ENCODE measurements at regions not wholly inside any gene's neighbourhood (a gene's known extent, or its start where the extent isn't known, plus 50 kb on each side); places are given as distances from the start of the nearest gene placed in this dataset.

DNA sequence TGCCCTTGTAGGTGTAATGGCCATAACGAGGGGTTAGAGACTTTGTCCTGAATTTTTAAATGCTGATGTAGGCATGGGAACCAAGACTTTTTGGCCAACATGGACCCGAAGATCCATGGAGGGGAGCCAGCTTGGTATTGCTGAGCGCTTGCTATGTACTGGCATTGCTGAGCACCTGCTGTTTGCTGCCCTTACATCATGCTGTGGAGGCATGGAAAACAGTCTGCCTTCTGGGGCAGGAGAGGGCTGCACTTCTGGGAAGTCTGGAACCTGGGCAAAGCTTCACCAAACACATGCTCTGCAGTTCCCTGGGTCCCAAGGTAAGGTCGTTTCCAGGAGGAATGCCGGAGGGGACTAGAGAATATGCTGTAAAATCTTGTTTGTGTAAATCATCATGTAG lies 86.3 kb upstream of the CNIH3 start:
- no peak overlapping the region for H3K27ac ChIP-seq (ENCODE audit: low read depth, low read length)
- intact Hi-C loops (cut with micrococcal nuclease) = no loop called here
- H3K4me3 Mint-ChIP-seq = no peak overlapping the region
- peaks cover 0 to 34% (median 0%) of the 10 kb centered on the region in 5 donors for H3K27me3 Mint-ChIP-seq
- ATAC-seq (no peak), DNase-seq (no peak)
- ChIA-PET POLR2A (interaction anchor here (0.6 kb wide), 1 partner anchor 293 kb away, joined by 3 read pairs; no protein-coding TSS in a partner anchor), CTCF (no interaction called here)
- H3K4me1 Mint-ChIP-seq = peaks cover 0 to 4% (median 0%) of the 10 kb centered on the region in 7 donors
- H3K9me3 ChIP-seq (ENCODE audit: control insufficient read depth in 2 of 3, low read length in 3 of 3) = no peaks in the 10 kb centered on the region
- H3K36me3 ChIP-seq (ENCODE audit: control insufficient read depth in 2 of 3, insufficient read depth in 3 of 3, low read length in 3 of 3) = no peaks in the 10 kb centered on the region
- no peaks in the 10 kb centered on the region for H3K4me1 ChIP-seq (ENCODE audit: control insufficient read depth in 2 of 2, insufficient read depth in 2 of 2, low read length in 2 of 2)
- H3K36me3 Mint-ChIP-seq = no peaks in the 10 kb centered on the region
- H3K27ac Mint-ChIP-seq = no peak overlapping the region
- H3K9me3 Mint-ChIP-seq = no peaks in the 10 kb centered on the region
- no peak overlapping the region for H3K4me3 ChIP-seq (ENCODE audit: low read length)
- H3K27me3 ChIP-seq (ENCODE audit: control insufficient read depth in 2 of 2, insufficient read depth in 2 of 2, low read length in 2 of 2) = no peaks in the 10 kb centered on the region

- H3K27ac Mint-ChIP-seq = no peak overlapping the region
- no peaks in the 10 kb centered on the region for H3K36me3 Mint-ChIP-seq
- CTCF ChIA-PET = no interaction called here
- peaks cover 0 to 41% (median under 1%) of the 10 kb centered on the region in 5 donors for H3K27me3 Mint-ChIP-seq
- Histone ChIP-seq H3K4me3 (ENCODE audit: low read length) (no peak overlapping the region), H3K27ac (ENCODE audit: low read depth, low read length) (no peak overlapping the region), H3K9me3 (ENCODE audit: control insufficient read depth in 2 of 3, low read length in 3 of 3) (no peaks in the 10 kb centered on the region), H3K27me3 (ENCODE audit: control insufficient read depth in 2 of 2, insufficient read depth in 2 of 2, low read length in 2 of 2) (no peaks in the 10 kb centered on the region), H3K4me1 (ENCODE audit: control insufficient read depth in 2 of 2, insufficient read depth in 2 of 2, low read length in 2 of 2) (no peaks in the 10 kb centered on the region), H3K36me3 (ENCODE audit: control insufficient read depth in 2 of 3, insufficient read depth in 3 of 3, low read length in 3 of 3) (no peaks in the 10 kb centered on the region)
- no peaks in the 10 kb centered on the region for H3K9me3 Mint-ChIP-seq
- H3K4me3 Mint-ChIP-seq = no peak overlapping the region
- peaks cover 0 to 1% (median 0%) of the 10 kb centered on the region in 7 donors for H3K4me1 Mint-ChIP-seq
- DNase-seq = no peak
- intact Hi-C loops (cut with micrococcal nuclease) = no loop called here
- POLR2A ChIA-PET = no interaction called here
- no peak for ATAC-seq
Observed at GRCh38 chr1:224533517-224533916, 82.6 kb upstream of the CNIH3 start.

DNA sequence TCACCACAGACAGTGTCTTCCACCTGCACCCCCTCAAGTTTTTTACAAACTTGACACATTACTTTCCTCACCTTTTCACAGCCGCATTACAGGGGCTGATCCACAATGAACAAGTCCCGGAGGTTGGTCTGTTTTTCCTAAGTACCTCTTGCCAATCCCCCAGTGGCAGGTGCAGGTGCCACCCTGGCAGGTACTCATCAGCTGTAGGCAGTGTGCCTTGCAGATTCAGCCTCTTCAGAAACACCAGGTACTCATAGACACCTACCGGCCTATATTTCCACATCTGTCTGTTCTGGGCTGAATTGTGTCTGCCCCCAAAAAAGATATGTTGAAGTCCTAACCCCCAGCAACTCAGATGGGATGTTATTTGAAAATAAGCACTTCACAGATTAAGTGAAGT lies 81.4 kb upstream of the CNIH3 start:
- intact Hi-C loops (cut with micrococcal nuclease) = no loop called here

GRCh38 chr1:224535641-224536040 lies 80.5 kb upstream of the CNIH3 start:
- ChIA-PET POLR2A (no interaction called here), CTCF (no interaction called here)
- no peaks in the 10 kb centered on the region for H3K27me3 ChIP-seq (ENCODE audit: control insufficient read depth in 2 of 2, insufficient read depth in 2 of 2, low read length in 2 of 2)
- H3K36me3 ChIP-seq (ENCODE audit: control insufficient read depth in 2 of 3, insufficient read depth in 3 of 3, low read length in 3 of 3) = no peaks in the 10 kb centered on the region
- no peak overlapping the region for H3K4me3 ChIP-seq (ENCODE audit: low read length)
- ATAC-seq (no peak), DNase-seq (no peak)
- no peak overlapping the region for H3K4me3 Mint-ChIP-seq
- intact Hi-C loops (cut with micrococcal nuclease) = no loop called here
- H3K27me3 Mint-ChIP-seq = peaks cover 9 to 54% (median 15%) of the 10 kb centered on the region in 5 donors
- peaks cover 0 to 4% (median 0%) of the 10 kb centered on the region in 7 donors for H3K4me1 Mint-ChIP-seq
- H3K4me1 ChIP-seq (ENCODE audit: control insufficient read depth in 2 of 2, insufficient read depth in 2 of 2, low read length in 2 of 2) = no peaks in the 10 kb centered on the region
- no peaks in the 10 kb centered on the region for H3K9me3 ChIP-seq (ENCODE audit: control insufficient read depth in 2 of 3, low read length in 3 of 3)
- no peak overlapping the region for H3K27ac Mint-ChIP-seq
- no peak overlapping the region for H3K27ac ChIP-seq (ENCODE audit: low read depth, low read length)
- no peaks in the 10 kb centered on the region for H3K36me3 Mint-ChIP-seq
- no peaks in the 10 kb centered on the region for H3K9me3 Mint-ChIP-seq

More for the DNA sequence above, 81.4 kb upstream of the CNIH3 start:
- ChIA-PET POLR2A (no interaction called here), CTCF (interaction anchor here (0.6 kb wide), 1 partner anchor 22 kb away, joined by 3 read pairs; no protein-coding TSS in a partner anchor)
- Mint-ChIP-seq H3K4me1 (peaks cover 0 to 3% (median 0%) of the 10 kb centered on the region in 7 donors), H3K36me3 (no peaks in the 10 kb centered on the region), H3K27ac (no peak overlapping the region), H3K9me3 (no peaks in the 10 kb centered on the region), H3K27me3 (peaks cover 2 to 48% (median 13%) of the 10 kb centered on the region in 5 donors), H3K4me3 (no peak overlapping the region)
- Histone ChIP-seq H3K4me3 (ENCODE audit: low read length) (no peak overlapping the region), H3K27ac (ENCODE audit: low read depth, low read length) (no peak overlapping the region), H3K9me3 (ENCODE audit: control insufficient read depth in 2 of 3, low read length in 3 of 3) (no peaks in the 10 kb centered on the region), H3K36me3 (ENCODE audit: control insufficient read depth in 2 of 3, insufficient read depth in 3 of 3, low read length in 3 of 3) (no peaks in the 10 kb centered on the region), H3K4me1 (ENCODE audit: control insufficient read depth in 2 of 2, insufficient read depth in 2 of 2, low read length in 2 of 2) (no peaks in the 10 kb centered on the region), H3K27me3 (ENCODE audit: control insufficient read depth in 2 of 2, insufficient read depth in 2 of 2, low read length in 2 of 2) (no peaks in the 10 kb centered on the region)
- DNase-seq = no peak
- ATAC-seq = no peak

GRCh38 chr1:224539971-224540370 lies 76.1 kb upstream of the CNIH3 start:
- no peaks in the 10 kb centered on the region for H3K4me1 ChIP-seq (ENCODE audit: control insufficient read depth in 2 of 2, insufficient read depth in 2 of 2, low read length in 2 of 2)
- peaks cover 0 to 23% (median 5%) of the 10 kb centered on the region in 7 donors for H3K4me1 Mint-ChIP-seq
- ChIA-PET POLR2A (no interaction called here), CTCF (interaction anchor here (0.7 kb wide), 1 partner anchor 35 kb away, joined by 3 read pairs; no protein-coding TSS in a partner anchor)
- H3K27ac Mint-ChIP-seq = no peak overlapping the region
- ATAC-seq = no peak
- H3K27me3 ChIP-seq (ENCODE audit: control insufficient read depth in 2 of 2, insufficient read depth in 2 of 2, low read length in 2 of 2) = no peaks in the 10 kb centered on the region
- no peak for DNase-seq
- intact Hi-C loops (cut with micrococcal nuclease) = loop anchor here in 1 of 2 donors (5.0 kb wide), 1 partner anchor 82 kb away; no protein-coding TSS in a partner anchor
- H3K9me3 ChIP-seq (ENCODE audit: control insufficient read depth in 2 of 3, low read length in 3 of 3) = no peaks in the 10 kb centered on the region
- H3K27me3 Mint-ChIP-seq = peaks cover 9 to 33% (median 15%) of the 10 kb centered on the region in 5 donors
- H3K4me3 Mint-ChIP-seq = no peak overlapping the region
- no peak overlapping the region for H3K27ac ChIP-seq (ENCODE audit: low read depth, low read length)
- H3K36me3 ChIP-seq (ENCODE audit: control insufficient read depth in 2 of 3, insufficient read depth in 3 of 3, low read length in 3 of 3) = no peaks in the 10 kb centered on the region
- peaks cover 0 to 3% (median 0%) of the 10 kb centered on the region in 11 donors for H3K9me3 Mint-ChIP-seq
- H3K4me3 ChIP-seq (ENCODE audit: low read length) = no peak overlapping the region
- no peaks in the 10 kb centered on the region for H3K36me3 Mint-ChIP-seq

DNA sequence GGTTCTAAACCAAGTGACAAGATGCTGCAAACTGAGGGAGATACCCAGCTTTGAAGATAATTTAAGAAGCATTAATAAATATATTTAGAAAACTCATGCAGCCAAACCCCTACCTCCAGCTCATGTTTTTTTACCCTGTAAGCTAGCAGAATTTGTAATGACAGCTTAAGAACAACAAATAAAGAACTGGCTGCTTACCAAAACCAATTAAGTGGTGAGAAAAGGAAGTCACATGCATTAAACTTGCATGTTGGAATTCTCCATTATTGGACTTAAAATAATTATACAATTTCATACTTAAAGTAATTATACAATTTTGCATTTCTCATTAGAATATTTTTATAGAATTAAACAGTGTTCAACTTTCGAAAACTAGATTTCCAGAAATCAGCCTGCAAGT lies 75.6 kb upstream of the CNIH3 start:
- intact Hi-C loops (cut with micrococcal nuclease) = loop anchor here in 1 of 2 donors (5.0 kb wide), 1 partner anchor 82 kb away; no protein-coding TSS in a partner anchor
- DNase-seq (no peak), ATAC-seq (no peak)
- Mint-ChIP-seq H3K36me3 (no peaks in the 10 kb centered on the region), H3K9me3 (peaks cover 0 to 3% (median 0%) of the 10 kb centered on the region in 11 donors), H3K27me3 (peaks cover 9 to 30% (median 15%) of the 10 kb centered on the region in 5 donors), H3K4me3 (no peak overlapping the region), H3K27ac (no peak overlapping the region), H3K4me1 (peaks cover 0 to 23% (median 5%) of the 10 kb centered on the region in 7 donors)
- no peak overlapping the region for H3K4me3 ChIP-seq (ENCODE audit: low read length)
- H3K27ac ChIP-seq (ENCODE audit: low read depth, low read length) = no peak overlapping the region
- CTCF ChIA-PET = interaction anchor here (0.7 kb wide), 1 partner anchor 35 kb away, joined by 3 read pairs; no protein-coding TSS in a partner anchor
- H3K27me3 ChIP-seq (ENCODE audit: control insufficient read depth in 2 of 2, insufficient read depth in 2 of 2, low read length in 2 of 2) = no peaks in the 10 kb centered on the region
- no peaks in the 10 kb centered on the region for H3K9me3 ChIP-seq (ENCODE audit: control insufficient read depth in 2 of 3, low read length in 3 of 3)
- POLR2A ChIA-PET = no interaction called here
- no peaks in the 10 kb centered on the region for H3K4me1 ChIP-seq (ENCODE audit: control insufficient read depth in 2 of 2, insufficient read depth in 2 of 2, low read length in 2 of 2)
- no peaks in the 10 kb centered on the region for H3K36me3 ChIP-seq (ENCODE audit: control insufficient read depth in 2 of 3, insufficient read depth in 3 of 3, low read length in 3 of 3)

All from naive thymus-derived CD4-positive, alpha-beta T cell (primary cell).